Activated CD8-positive, alpha-beta memory T cell treated with anti-CD3 and anti-CD28 coated beads, Interleukin-2, amount 10 ng/mL, durations not matched to agents 7 days and 5 days (primary cell): ENCODE measurements at regions not wholly inside any gene's neighbourhood (a gene's known extent, or its start where the extent isn't known, plus 50 kb on each side); places are given as distances from the start of the nearest gene placed in this dataset.

Experiments
- ATAC-seq: fragments of 150-1000 bp; cut with Tn5 transposase; one replicate; pipeline ENCODE4 v1.10.0; 2021; ENCODE audit warnings: moderate library complexity
- CTCF ChIA-PET: fragments of 350-600 bp; sonication (Branson Sonifier 250); formaldehyde crosslinking; loops from one replicate; lab custom pipeline; 2021; ENCODE audit warnings: antibody characterized with exemption; lab: Charles Lee
- DNase-seq: peaks from one replicate; pipeline ENCODE4 v3.0.0-alpha.2; 2020
- H3K27ac Mint-ChIP-seq: one replicate; pipeline ENCODE4 v1.8.0; 2021; ENCODE audit warnings: mild to moderate bottlenecking, mixed read lengths
- H3K27me3 Mint-ChIP-seq: one replicate; pipeline ENCODE4 v1.8.0; 2021; ENCODE audit warnings: mixed read lengths
- H3K36me3 Mint-ChIP-seq: one replicate; pipeline ENCODE4 v1.8.0; 2021; ENCODE audit warnings: mild to moderate bottlenecking, mixed read lengths
- H3K4me1 Mint-ChIP-seq: one replicate; pipeline ENCODE4 v1.8.0; 2021; ENCODE audit warnings: mixed read lengths
- H3K4me3 Mint-ChIP-seq: one replicate; pipeline ENCODE4 v1.8.0; 2021; ENCODE audit warnings: mild to moderate bottlenecking, moderate library complexity, mixed read lengths
- H3K9me3 Mint-ChIP-seq: one replicate; pipeline ENCODE4 v1.8.0; 2022; ENCODE audit warnings: low read depth, mixed read lengths

GRCh38 chr10:3702056-3702546, 82.9 kb downstream of the KLF6 start:
- no peak overlapping the region for H3K4me3 Mint-ChIP-seq
- H3K27me3 Mint-ChIP-seq: peaks cover 13% of the 10 kb centered on the region
- H3K4me1 Mint-ChIP-seq: no peaks in the 10 kb centered on the region
- ATAC-seq (no peak), DNase-seq (no peak)
- H3K36me3 Mint-ChIP-seq: no peaks in the 10 kb centered on the region
- H3K27ac Mint-ChIP-seq: no peak overlapping the region
- CTCF ChIA-PET: no interaction called here
- no peaks in the 10 kb centered on the region for H3K9me3 Mint-ChIP-seq

DNA sequence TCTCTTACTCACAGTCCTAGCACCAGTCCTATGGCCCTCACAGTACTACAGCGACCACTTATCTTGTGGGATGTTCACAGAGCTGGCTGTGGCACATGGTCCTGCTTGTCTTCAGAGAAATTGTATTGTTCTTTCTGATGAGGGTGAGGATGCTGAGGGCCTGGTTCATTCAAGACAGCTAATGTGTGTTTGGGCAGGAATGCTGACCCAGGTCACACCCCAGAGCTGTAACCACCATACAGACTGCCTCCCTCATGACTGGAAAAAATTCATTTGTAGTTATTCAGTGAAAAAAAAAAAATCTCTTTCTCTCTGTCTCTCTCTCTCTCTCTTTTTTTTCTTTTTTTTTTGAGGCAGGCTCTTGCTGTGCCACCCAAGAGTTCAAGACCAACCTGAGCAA, 83.5 kb downstream of the KLF6 start:
- ATAC-seq: no peak
- DNase-seq: no peak
- Mint-ChIP-seq H3K4me3 (no peak overlapping the region), H3K9me3 (no peaks in the 10 kb centered on the region), H3K27ac (no peak overlapping the region), H3K4me1 (no peaks in the 10 kb centered on the region), H3K36me3 (no peaks in the 10 kb centered on the region), H3K27me3 (peaks cover 13% of the 10 kb centered on the region)
- CTCF ChIA-PET: no interaction called here

DNA sequence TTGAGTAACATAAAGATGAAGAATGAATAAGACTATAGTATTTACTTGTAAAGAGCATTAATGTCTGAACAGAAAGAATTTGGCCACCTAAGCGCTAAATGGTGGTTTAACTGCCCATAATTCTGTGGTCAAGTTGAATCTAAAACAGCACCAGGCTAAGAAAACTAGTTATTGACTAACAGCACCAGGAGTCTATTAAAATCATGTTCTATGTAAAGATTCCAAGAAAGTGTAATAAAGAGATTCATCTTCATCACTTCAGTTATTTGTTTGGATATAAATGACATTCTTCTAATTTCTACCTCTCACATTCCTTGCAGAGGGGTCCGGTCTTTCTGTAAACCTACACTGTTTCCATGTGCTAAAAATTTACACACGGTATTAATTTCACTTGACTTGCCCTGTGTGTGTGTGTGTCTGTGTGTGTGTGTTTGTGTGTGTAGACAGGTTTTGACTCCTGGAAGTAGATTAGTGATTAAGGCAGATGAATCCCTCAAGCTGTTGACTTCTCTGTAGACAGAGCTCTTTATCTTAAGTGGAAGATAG, 84.4 kb downstream of the KLF6 start:
- ATAC-seq (no peak), DNase-seq (no peak)
- CTCF ChIA-PET: no interaction called here
- no peaks in the 10 kb centered on the region for H3K36me3 Mint-ChIP-seq
- peaks cover 13% of the 10 kb centered on the region for H3K27me3 Mint-ChIP-seq
- no peaks in the 10 kb centered on the region for H3K4me1 Mint-ChIP-seq
- H3K9me3 Mint-ChIP-seq: no peaks in the 10 kb centered on the region
- H3K4me3 Mint-ChIP-seq: no peak overlapping the region
- H3K27ac Mint-ChIP-seq: no peak overlapping the region

GRCh38 chr10:3699916-3700315, 85.1 kb downstream of the KLF6 start:
- ATAC-seq (no peak), DNase-seq (no peak)
- Mint-ChIP-seq H3K9me3 (no peaks in the 10 kb centered on the region), H3K36me3 (no peaks in the 10 kb centered on the region), H3K4me1 (no peaks in the 10 kb centered on the region), H3K27ac (no peak overlapping the region), H3K4me3 (no peak overlapping the region), H3K27me3 (peaks cover 13% of the 10 kb centered on the region)
- CTCF ChIA-PET: interaction anchor here (1.2 kb wide), 1 partner anchor 12 kb away, joined by 4 read pairs; no protein-coding TSS in a partner anchor

DNA sequence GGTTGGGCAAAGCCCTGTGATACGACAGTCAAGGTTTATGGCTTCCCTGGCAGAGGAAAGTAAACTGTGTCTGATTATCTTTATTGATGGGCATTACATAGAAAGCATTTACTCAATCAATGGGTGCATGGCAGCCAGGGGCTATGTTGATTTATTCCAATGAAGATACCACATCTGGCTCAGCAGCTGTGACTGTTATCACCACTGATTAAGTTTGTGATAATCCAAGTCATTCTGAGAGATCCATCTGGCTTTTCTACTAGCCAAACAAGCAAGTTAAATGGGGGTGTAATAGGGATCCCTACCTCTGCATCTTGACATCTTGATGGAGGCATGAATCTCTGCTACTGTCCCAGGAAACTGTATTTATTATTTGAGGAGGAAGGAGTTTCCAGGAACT, 86.7 kb downstream of the KLF6 start:
- Mint-ChIP-seq H3K9me3 (no peaks in the 10 kb centered on the region), H3K27ac (no peak overlapping the region), H3K4me3 (no peak overlapping the region), H3K4me1 (no peaks in the 10 kb centered on the region), H3K27me3 (peaks cover 13% of the 10 kb centered on the region), H3K36me3 (no peaks in the 10 kb centered on the region)
- DNase-seq (no peak), ATAC-seq (no peak)
- CTCF ChIA-PET: no interaction called here

GRCh38 chr10:3693698-3694080, 91.3 kb downstream of the KLF6 start:
- DNase-seq (no peak), ATAC-seq (no peak)
- Mint-ChIP-seq H3K27ac (no peak overlapping the region), H3K27me3 (peaks cover 3% of the 10 kb centered on the region), H3K4me1 (no peaks in the 10 kb centered on the region), H3K9me3 (no peaks in the 10 kb centered on the region), H3K4me3 (no peak overlapping the region), H3K36me3 (no peaks in the 10 kb centered on the region)
- CTCF ChIA-PET: no interaction called here

- Mint-ChIP-seq H3K36me3 (no peaks in the 10 kb centered on the region), H3K27me3 (peaks cover 2% of the 10 kb centered on the region), H3K4me3 (no peak overlapping the region), H3K27ac (no peak overlapping the region), H3K9me3 (no peaks in the 10 kb centered on the region), H3K4me1 (no peaks in the 10 kb centered on the region)
- ATAC-seq (no peak), DNase-seq (no peak)
- CTCF ChIA-PET: no interaction called here
Measured at GRCh38 chr10:3693022-3693697, 91.8 kb downstream of the KLF6 start.

DNA sequence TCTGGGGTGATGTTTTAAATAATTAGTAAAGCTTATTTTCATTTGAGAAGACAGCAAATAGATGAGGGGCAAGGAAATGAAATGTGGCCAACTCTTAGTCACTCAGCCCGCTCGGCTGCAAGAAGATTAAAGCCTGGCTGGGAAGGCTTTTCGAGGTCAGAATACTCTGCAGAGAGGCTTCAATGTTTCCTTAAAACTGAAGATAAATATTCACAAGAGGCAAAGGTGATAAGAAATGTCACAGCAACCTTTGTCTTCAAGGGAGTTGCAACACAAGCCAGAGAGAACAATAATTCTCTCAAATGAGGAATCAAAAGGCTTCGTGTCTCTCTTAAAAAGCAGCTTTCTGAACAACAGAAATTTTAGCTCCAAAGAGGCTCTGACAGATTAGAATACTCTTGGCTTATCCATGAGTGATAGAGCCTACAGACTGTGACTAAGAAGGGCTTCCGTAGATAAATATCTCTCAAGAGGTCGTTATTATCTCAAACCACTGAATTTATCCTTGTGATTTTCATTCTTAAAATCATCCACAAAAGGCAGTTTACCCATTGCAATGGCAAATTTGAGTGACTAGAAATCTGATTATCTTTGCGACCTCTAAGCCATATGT, 92.5 kb downstream of the KLF6 start:
- Mint-ChIP-seq H3K36me3 (no peaks in the 10 kb centered on the region), H3K4me3 (no peak overlapping the region), H3K9me3 (no peaks in the 10 kb centered on the region), H3K4me1 (no peaks in the 10 kb centered on the region), H3K27me3 (no peaks in the 10 kb centered on the region), H3K27ac (no peak overlapping the region)
- no peak for ATAC-seq
- CTCF ChIA-PET: no interaction called here
- no peak for DNase-seq

GRCh38 chr10:3691482-3691881, 93.5 kb downstream of the KLF6 start:
- Mint-ChIP-seq H3K9me3 (no peaks in the 10 kb centered on the region), H3K27me3 (no peaks in the 10 kb centered on the region), H3K4me1 (no peaks in the 10 kb centered on the region), H3K4me3 (no peak overlapping the region), H3K27ac (no peak overlapping the region), H3K36me3 (no peaks in the 10 kb centered on the region)
- ATAC-seq (no peak), DNase-seq (no peak)
- CTCF ChIA-PET: no interaction called here

GRCh38 chr10:3689871-3690510, 95.0 kb downstream of the KLF6 start:
- peaks cover under 1% of the 10 kb centered on the region for H3K4me1 Mint-ChIP-seq
- CTCF ChIA-PET: no interaction called here
- H3K9me3 Mint-ChIP-seq: no peaks in the 10 kb centered on the region
- no peaks in the 10 kb centered on the region for H3K27me3 Mint-ChIP-seq
- no peaks in the 10 kb centered on the region for H3K36me3 Mint-ChIP-seq
- no peak overlapping the region for H3K4me3 Mint-ChIP-seq
- DNase-seq (no peak), ATAC-seq (no peak)
- no peak overlapping the region for H3K27ac Mint-ChIP-seq

GRCh38 chr10:3687510-3688081, 97.4 kb downstream of the KLF6 start:
- no peak overlapping the region for H3K4me3 Mint-ChIP-seq

GRCh38 chr10:3685384-3685783, 99.6 kb downstream of the KLF6 start:
- CTCF ChIA-PET: no interaction called here
- Mint-ChIP-seq H3K4me3 (no peak overlapping the region), H3K4me1 (peaks cover 7% of the 10 kb centered on the region), H3K27ac (no peak overlapping the region), H3K9me3 (no peaks in the 10 kb centered on the region), H3K36me3 (no peaks in the 10 kb centered on the region), H3K27me3 (no peaks in the 10 kb centered on the region)
- DNase-seq: no peak
- no peak for ATAC-seq

More at GRCh38 chr10:3687510-3688081, 97.4 kb downstream of the KLF6 start:
- ATAC-seq (no peak), DNase-seq (no peak)
- no peaks in the 10 kb centered on the region for H3K27me3 Mint-ChIP-seq
- peaks cover 7% of the 10 kb centered on the region for H3K4me1 Mint-ChIP-seq
- CTCF ChIA-PET: no interaction called here
- H3K9me3 Mint-ChIP-seq: no peaks in the 10 kb centered on the region
- no peak overlapping the region for H3K27ac Mint-ChIP-seq
- no peaks in the 10 kb centered on the region for H3K36me3 Mint-ChIP-seq

DNA sequence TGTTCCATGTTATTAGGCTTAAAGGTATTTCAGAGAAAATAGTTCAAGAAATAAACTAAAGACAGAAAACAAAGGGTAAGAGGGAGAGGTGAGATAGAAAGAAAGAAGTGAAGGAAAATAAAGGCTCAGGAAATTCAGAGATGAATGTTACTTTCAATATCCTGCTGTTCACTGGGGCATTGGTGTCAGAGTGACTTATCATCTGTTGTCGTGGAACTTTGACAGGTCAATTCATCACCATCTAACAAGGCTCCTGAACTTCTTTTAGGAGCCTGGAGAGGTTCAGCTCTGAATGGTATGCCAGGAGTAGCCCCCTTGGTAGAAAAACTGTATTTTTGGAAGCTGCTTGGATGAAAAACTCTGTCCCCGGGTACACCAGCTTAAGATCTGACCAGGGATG, 100.1 kb downstream of the KLF6 start:
- peak; percentile 27 for ATAC-seq
- Mint-ChIP-seq H3K4me1 (peaks cover 7% of the 10 kb centered on the region), H3K4me3 (no peak overlapping the region), H3K27ac (peak overlapping the region; percentile 62), H3K36me3 (no peaks in the 10 kb centered on the region), H3K27me3 (no peaks in the 10 kb centered on the region), H3K9me3 (no peaks in the 10 kb centered on the region)
- CTCF ChIA-PET: interaction anchor here (0.6 to 1.1 kb wide), 2 partner anchors 14 to 21 kb away, joined by 3 read pairs; no protein-coding TSS in a partner anchor
- DNase-seq: no peak
